GM13977 (cell line): ENCODE measurements at regions not wholly inside any gene's neighbourhood (a gene's known extent, or its start where the extent isn't known, plus 50 kb on each side); places are given as distances from the start of the nearest gene placed in this dataset.

Experiments used
- DNase-seq: peaks from one replicate; pipeline ENCODE4 v3.0.0; 2012; ENCODE audit warnings: low spot score
- CTCF ChIP-seq: IDR thresholded peaks from 2 replicates; pipeline ENCODE4 v1.5.1; 2012; ENCODE audit warnings: mild to moderate bottlenecking, control low read depth; ENCODE audit not compliant: insufficient read depth; ENCODE audit errors: extremely low read depth, missing control alignments
- in situ Hi-C: fragments of 300-500 bp; cut with MboI; formaldehyde crosslinking; loops from one replicate; pipeline ENCODE4 v1.12.0; 2022; ENCODE audit warnings: low sequenced_read_pairs, low pct_unique_long_range_greater_than_20kb, mixed read lengths, inconsistent platforms; ENCODE audit not compliant: unreplicated experiment

GRCh38 chr5:51539232-51539631, 156.0 kb downstream of the ISL1 start:
- no peak for TF ChIP-seq CTCF
- in situ Hi-C loops = no loop called here
- DNase-seq = no peak

GRCh38 chr5:51544031-51544785, 161.0 kb downstream of the ISL1 start:
- DNase-seq = no peak
- in situ Hi-C loops = no loop called here
- TF ChIP-seq CTCF = no peak

- no peak for TF ChIP-seq CTCF
- in situ Hi-C loops = no loop called here
- DNase-seq = no peak
Observed at GRCh38 chr5:51556833-51557232, 173.6 kb downstream of the ISL1 start.

- no peak for TF ChIP-seq CTCF
- in situ Hi-C loops = no loop called here
- DNase-seq = no peak
Observed at GRCh38 chr5:51558682-51559081, 175.4 kb downstream of the ISL1 start.

GRCh38 chr5:51559339-51559738, 176.1 kb downstream of the ISL1 start:
- DNase-seq = no peak
- TF ChIP-seq CTCF = no peak
- in situ Hi-C loops = no loop called here

- TF ChIP-seq CTCF = no peak
- in situ Hi-C loops = no loop called here
- no peak for DNase-seq
Observed at GRCh38 chr5:51559921-51560658, 176.8 kb downstream of the ISL1 start.
